ENCODE measurements at regions not wholly inside any gene's neighbourhood (a gene's known extent, or its start where the extent isn't known, plus 50 kb on each side); places are given as distances from the start of the nearest gene placed in this dataset.

DNA sequence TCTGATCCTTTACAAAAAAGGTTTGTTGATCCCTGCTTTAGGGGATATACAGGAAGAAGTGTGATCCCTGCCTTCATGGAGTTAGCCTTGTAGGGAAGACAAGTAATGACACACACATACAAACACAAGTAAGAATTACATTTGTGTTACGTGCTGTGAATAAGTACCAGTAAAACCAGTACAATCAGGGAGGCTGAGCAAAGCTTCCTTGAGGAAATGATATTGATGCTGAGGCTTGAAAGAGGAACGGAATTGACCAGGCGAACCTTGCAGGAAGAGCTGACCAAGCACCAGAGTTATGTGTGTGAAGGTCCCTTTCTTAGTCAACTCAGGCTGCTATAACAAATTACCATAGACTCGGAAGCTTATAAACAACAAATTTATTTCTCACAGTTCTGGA lies 83.6 kb upstream of the CACUL1 start:
- no peak for DNase-seq

DNA sequence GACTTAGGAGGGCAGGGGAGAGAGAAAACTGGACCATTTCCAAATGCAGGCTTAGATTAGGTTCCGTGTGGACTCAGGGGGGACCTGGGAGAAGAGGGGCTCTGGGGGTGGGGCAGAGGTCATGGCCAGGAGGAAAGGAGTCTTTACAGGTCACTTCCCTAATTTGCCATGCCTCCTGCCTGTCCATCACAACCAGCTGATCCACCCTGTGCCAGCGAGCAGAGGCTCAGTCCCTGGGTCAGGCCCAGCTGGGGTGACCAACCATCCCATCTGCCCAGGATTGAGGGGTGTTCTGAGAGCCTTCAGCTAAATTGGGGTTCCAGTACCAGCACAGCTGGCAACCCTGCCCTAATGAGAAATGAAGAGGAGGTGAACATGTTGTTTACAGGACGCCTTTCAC lies 84.6 kb upstream of the CACUL1 start:
- no peak for DNase-seq

DNA sequence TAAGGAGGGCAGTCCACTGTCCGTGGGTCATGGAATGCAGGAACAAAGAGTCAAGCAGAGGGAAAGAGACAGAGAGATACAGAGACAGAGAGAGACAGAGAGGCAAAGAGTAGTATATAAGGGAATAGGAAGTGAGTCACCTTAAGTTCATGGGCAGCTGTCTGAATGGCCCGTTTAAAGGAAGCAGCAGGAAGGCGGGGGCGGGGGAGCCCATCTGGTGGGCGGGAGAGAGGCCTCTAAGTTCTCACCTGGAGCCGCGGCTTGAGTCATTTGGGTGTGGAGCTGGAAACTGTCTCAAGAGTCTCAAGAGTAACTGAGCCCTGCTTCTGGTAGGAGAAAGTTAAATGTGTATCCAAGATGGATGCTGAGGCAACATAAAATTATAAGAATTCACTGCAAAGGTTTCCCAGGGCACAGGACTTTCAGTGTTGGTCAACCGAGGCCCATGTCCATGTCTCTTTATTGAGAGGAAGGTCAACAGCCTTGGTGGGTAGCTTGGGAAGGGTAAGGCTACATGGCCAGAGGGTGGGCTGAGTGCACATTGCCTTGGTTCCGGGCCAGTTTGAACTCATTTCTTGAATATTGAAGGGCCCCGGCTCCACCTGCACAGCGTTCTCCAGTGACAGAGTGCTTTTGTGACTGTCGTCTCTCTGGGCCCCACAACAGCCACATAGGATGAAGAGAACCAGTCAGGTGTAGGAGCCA lies 85.5 kb upstream of the CACUL1 start:
- DNase-seq, result peak; percentile 21

DNA sequence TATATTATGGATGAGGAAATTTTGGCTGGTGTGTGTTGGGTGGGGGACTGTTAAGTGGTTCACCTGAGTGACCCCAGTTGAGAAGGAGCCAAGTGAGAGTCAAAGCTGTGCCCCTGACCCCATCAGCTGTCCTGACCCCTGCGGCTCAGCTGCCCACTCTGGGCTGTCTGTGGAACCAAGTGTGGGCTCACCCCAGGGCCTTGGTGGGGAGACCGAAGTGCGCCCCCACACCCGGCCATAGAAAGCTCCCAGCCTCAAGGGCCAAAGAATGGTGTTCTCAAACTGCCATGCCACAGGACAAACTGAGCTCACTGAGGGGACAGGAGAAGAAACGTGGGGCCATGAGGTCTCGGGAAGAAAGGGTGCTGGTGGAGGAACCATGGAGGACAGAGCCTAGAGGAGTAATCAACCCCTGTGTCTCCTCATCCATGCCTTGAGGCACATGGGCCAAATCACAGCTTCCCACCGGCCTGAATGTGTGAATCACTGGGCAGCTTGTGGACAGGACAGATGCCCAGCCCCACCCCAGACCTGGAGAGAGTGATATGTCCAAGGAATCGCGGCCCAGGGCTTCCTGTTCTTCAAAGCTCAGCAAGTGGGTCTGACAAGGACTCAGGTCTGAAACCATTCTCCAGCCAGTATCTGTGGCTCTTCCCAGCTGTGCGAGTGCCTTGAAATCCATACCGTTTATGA lies 86.2 kb upstream of the CACUL1 start:
- DNase-seq, result no peak

DNA sequence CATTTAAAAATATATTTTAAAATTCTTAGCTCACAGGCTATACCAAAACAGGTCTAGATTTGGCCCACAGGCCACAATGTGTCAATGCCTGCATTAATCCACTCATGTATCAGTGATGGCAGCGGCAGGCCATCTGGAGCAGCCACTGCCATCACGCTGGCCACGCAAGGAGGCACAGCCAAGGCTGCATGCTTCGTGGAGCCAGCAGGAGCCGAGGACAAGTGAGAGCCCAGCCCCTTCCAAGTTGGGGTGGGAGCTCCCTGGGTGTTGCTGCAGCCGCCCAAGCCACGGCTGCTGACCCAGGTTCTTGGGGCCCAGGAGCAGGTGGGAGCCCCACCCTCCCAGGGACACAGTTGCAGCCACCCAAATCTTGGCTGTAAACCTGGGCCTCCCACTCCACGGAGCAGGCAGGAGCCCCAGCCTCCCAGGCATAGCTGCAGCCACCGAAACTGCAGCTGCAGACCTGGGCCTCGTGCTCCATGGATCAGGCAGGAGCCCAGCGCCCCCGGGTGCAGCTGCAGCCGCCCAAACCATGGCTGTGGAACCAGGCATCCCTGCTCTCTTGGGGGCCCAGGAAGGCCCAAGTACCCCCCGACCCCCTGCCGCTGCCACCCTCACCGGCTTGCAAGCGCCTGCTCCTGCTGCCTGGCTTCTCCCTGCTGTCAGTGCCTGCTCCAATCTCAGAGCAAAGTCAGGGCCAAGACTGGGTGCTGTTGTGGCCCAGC lies 87.3 kb upstream of the CACUL1 start:
- DNase-seq, result no peak

DNA sequence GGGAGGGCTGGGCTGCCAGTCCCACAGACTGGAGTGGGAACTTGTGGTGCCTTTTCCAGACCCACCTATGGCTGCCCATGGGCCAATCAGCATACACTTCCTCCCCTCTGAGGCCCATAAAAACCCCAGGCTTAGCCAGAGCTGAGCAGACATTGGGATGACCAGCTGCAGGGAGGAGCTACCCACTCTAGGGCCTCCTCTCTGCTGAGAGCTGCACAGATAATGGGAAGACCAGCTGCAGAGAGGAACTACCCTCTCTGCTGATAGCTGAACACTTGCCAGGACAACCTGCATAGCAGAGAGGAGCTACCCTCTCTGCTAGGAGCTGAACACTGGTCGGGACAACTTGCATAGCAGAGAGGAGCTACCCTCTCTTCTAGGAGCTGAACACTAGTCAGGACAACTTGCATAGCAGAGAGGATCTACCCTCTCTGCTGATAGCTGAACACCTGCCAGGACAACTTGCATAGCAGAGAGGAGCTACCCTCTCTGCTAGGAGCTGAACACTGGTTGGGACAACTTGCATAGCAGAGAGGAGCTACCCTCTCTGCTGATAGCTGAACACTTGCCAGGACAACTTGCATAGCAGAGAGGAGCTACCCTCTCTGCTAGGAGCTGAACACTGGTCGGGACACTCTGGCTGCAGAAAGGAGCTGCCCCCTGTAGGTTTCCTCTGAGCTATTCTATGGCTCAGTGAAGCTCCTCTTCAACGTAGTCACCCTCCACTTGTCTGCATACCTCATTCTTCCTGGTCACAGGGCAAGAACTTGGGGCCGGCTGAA lies 88.3 kb upstream of the CACUL1 start:
- DNase-seq, result no peak

GRCh38 chr10:118843647-118844265 lies 89.0 kb upstream of the CACUL1 start:
- no peak for DNase-seq

- peak; percentile 43 for DNase-seq
Measured at GRCh38 chr10:118844731-118845521, 90.2 kb upstream of the CACUL1 start.

DNA sequence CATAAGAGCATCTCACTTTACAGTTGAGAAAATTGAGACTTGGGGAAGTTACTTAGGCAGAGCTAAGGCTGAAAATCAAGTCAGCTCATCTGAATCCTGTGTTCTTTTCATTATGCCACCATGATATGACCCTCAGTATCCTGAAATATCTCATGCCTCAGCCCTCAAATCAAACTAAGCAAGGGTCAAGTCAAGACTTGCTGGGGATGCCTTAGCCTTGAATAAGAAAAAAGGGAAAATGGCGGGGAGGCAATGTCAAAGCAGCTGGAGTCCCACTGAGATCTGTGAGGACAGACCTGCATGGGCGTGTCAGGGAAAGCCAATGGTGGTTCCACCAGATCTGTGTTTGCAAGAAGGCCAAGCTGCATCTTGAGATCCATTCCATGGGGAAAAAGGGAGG lies 91.0 kb upstream of the CACUL1 start:
- DNase-seq, result no peak

GRCh38 chr10:118850418-118851061 lies 95.8 kb upstream of the CACUL1 start:
- DNase-seq, result peak; percentile 29

GRCh38 chr10:118851062-118852035 lies 96.6 kb upstream of the CACUL1 start:
- DNase-seq, result peak; percentile 6

- DNase-seq, result no peak
Measured at GRCh38 chr10:118853916-118854315, 99.1 kb upstream of the CACUL1 start.

- no peak for DNase-seq
Measured at GRCh38 chr10:118856106-118856505, 101.3 kb upstream of the CACUL1 start.

GRCh38 chr10:118865998-118866693 lies 111.4 kb upstream of the CACUL1 start:
- DNase-seq, result no peak

GRCh38 chr10:118867768-118868167 lies 113.0 kb upstream of the CACUL1 start:
- no peak for DNase-seq

DNA sequence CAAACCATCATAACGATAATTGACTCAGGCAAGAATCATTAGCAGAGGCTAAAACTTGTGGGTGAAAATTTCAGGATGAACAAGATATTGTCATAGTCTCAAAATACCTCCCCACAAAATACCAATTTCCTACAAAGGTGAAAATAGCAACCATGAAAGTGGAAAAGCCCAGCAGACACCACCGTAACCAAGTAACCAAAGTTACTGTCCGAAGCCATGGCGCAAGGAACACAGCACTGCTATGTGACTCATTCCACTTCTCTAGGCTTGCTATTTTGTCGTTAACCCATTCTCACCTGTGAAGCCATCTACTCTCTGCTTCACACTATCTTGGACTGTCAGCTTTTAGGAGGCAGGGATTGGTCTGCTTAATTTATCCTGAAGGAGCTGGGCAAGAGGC lies 113.8 kb upstream of the CACUL1 start:
- DNase-seq, result no peak

GRCh38 chr10:118870467-118871243 lies 115.9 kb upstream of the CACUL1 start:
- peak; percentile 85 for DNase-seq

- peak; percentile 8 for DNase-seq
Measured at GRCh38 chr10:118871244-118871865, 116.6 kb upstream of the CACUL1 start.

Data from NCI-H226 (cell line).